Activated CD8-positive, alpha-beta memory T cell treated with anti-CD3 and anti-CD28 coated beads, Interleukin-2, amount 50 U/mL, for 1 hour (primary cell): ENCODE measurements at regions not wholly inside any gene's neighbourhood (a gene's known extent, or its start where the extent isn't known, plus 50 kb on each side); places are given as distances from the start of the nearest gene placed in this dataset.

Experiments used
- DNase-seq: peaks from one replicate; pipeline ENCODE4 v3.0.0-alpha.2; 2020; ENCODE audit errors: extremely low read depth

GRCh38 chr18:1952486-1952885 is 618.8 kb downstream of the METTL4 start:
- DNase-seq: no peak

GRCh38 chr18:1954583-1955312 is 616.6 kb downstream of the METTL4 start:
- no peak for DNase-seq

GRCh38 chr18:1958798-1959197 is 612.5 kb downstream of the METTL4 start:
- DNase-seq: no peak

DNA sequence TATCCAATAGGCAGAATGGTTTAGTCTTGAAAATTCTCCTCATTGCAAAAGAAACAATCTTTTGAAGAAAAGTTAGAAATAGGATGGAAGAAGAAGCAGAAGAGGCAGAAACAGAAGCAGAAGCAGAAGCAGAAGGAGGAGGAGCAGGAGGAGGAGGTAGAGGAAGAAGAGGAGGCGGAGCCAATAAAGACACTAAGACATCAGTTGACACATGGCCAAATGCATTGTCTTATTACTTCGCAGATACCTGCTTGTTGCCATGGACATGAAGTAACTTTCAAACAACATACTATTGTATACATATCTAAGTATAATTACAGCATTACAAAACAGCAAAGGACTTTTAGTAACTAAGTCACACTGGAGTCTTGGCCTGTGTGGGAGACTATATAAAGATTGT is 606.3 kb downstream of the METTL4 start:
- DNase-seq: no peak

DNA sequence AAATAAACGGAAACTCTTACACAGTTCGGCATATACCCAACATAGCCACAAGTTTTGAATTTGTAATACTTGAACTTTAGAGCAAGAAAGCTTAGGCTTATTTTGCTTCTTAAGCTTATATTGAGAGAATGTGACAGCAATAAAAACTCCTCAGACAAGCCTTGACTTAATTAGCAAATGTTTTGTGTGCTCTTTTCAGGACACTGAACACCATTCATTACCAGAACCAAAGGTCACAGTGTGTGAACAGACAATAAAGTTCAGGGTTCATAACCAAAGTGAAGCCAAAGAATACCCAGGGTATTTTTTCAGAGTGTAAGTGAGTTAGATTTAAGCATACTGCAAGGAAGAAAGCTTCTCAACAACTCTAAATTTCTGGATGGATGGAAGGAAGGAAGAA is 605.8 kb downstream of the METTL4 start:
- DNase-seq: no peak

DNA sequence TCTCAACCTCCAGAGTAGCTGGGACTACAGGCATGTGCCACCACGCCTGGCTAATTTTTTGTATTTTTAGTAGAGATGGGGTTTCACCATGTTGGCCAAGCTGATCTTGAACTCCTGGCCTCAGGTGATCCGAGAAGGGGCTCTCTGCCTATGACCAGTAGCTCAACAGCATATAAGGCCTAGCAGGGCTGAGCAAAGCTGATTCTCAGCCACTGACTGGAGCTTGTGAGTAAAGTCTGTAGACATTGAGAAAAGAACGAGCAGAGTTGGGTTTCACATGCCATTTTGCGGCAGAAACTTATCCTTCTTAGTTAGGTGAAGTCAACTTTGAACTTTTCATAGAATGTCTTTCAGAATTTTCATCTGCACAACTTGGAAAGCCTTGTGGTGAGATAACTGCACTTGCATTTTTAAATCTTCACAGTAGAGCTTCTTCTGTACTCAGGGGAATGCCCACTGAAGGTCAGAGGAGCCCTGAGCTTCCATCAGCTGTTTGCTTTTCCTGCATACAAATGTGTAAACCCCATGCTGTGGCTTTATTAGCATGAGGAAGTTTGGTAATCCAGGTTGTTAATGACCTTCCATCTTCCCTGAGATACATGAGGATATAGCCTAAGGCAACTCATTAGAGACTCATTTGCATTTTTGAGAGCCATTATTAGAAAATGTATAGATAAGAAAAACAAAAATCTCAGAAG is 602.4 kb downstream of the METTL4 start:
- no peak for DNase-seq

GRCh38 chr18:1976484-1976883 is 594.8 kb downstream of the METTL4 start:
- no peak for DNase-seq

GRCh38 chr18:1982056-1982455 is 589.2 kb downstream of the METTL4 start:
- DNase-seq: no peak

- DNase-seq: no peak
Observed at GRCh38 chr18:1983746-1984515, 587.4 kb downstream of the METTL4 start.

- DNase-seq: no peak
Observed at GRCh38 chr18:1993866-1994265, 577.4 kb downstream of the METTL4 start.

DNA sequence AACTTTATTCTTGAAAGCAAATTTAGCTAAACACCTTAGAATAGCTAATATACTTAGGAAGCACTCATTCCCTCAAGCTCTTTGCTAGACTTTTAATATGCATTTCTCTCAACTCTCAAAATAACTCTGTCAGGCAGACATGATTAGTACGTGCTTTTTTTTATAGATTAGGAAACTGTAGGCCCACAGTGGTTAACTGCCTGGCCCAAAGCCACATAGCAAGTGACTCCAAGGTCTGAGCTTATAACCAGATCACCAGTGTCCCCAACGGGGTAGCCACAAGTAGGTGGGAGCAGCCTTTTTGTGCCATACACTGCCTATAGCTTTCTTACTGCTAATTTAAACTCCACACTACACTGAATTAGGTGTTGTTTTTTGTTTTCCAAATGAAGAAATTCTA is 576.8 kb downstream of the METTL4 start:
- DNase-seq: no peak

GRCh38 chr18:1995041-1995612 is 576.2 kb downstream of the METTL4 start:
- DNase-seq: no peak

GRCh38 chr18:1998121-1998520 is 573.2 kb downstream of the METTL4 start:
- DNase-seq: no peak

DNA sequence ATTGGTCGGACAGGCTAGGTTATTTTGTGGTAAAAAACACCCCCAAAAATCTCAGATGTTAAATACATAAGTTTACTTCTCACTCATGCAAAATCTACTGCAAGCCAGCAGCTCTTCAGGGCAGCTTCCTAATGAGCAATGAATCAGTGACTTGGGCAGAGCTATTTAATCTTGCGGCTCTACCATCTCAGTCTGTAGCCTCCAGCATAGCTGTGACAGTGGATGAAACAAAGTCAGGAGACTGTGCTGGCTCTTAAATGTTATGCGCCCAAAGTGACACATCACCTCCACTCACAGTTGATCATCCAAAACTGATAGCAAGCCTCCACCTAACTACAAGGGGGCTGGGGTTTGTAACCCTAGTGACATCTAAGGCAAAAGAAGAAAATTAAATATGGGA is 571.9 kb downstream of the METTL4 start:
- DNase-seq: no peak

DNA sequence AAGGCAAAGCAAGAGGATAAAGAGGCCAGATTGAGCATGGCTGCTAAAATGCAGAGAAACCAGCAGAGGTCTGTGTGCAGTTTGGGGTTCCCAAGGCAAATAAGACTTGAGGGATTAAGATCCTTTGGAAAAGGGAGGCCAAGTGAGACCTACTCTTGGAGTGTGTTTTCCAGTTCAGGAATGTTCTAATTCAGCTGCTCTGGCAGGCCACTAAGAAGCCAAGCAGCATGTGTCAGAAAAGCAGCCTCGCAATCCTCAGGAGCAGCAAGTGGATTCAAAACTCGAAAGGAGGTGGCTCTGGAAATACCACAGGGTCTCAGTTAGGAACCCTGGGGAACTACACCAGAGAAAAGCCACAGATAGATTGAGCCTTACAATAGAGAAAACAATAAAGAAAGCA is 569.2 kb downstream of the METTL4 start:
- no peak for DNase-seq

GRCh38 chr18:2002604-2003003 is 568.7 kb downstream of the METTL4 start:
- DNase-seq: no peak

GRCh38 chr18:2009942-2010697 is 561.2 kb downstream of the METTL4 start:
- DNase-seq: no peak

DNA sequence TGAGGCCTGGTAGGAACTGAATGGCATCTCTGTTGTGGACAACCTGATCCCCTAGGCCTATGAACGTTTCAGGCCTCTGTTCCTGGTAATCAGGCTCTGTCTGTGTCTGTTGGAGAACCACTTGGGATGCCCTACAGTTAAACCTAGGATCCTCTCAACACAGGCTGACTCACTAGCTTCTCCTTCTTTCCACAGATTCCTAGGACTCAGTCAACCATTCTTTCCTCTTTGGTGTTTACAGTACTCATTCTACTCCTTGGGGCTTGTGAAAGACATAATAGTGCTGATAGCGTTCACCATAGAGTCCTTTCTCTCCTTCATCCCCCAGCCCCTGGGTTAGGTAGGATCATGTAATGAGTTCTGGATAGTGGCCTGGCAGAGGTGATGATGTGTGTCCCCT is 544.3 kb downstream of the METTL4 start:
- DNase-seq: no peak

- no peak for DNase-seq
Observed at GRCh38 chr18:2027756-2028155, 543.5 kb downstream of the METTL4 start.

GRCh38 chr18:2028986-2029385 is 542.3 kb downstream of the METTL4 start:
- DNase-seq: no peak

DNA sequence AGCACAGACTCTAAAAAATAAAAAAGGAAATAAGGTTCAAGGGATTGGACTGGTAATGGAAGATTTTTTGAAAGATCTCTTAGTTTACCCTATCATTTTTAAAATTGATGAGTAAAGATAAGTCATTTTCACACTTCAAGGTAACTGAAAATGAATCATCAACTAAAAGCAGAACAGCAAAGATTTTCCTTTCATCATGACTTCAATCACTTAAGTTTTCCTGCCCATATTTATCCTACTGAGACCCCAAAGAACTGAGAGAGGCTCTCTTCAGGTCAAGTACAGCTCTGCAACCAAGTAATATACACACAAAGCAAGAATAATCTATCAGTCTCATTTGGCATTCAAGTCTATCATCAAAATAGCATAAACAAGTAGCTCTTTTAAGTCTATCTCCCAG is 540.7 kb downstream of the METTL4 start:
- no peak for DNase-seq

DNA sequence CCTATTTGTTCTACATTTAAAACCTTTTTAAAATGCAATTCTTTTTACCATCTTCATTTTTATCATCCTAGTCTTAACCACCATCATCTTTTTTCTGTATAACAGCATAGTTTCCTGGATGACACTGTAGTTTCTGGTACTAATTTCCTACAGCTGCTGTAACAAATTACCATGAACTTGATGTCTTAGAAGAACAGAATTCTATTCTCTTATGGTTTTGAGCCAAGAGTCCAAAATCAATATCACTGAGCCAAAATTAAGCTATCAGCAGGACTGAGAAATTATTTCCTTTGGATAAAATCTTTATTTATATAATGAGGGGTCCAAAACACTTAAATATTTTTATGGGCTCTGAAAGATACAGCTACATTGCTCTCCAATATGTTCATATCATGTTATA is 539.3 kb downstream of the METTL4 start:
- no peak for DNase-seq
